ENCODE measurements at regions not wholly inside any gene's neighbourhood (a gene's known extent, or its start where the extent isn't known, plus 50 kb on each side); places are given as distances from the start of the nearest gene placed in this dataset.

GRCh38 chr4:28378109-28378830 is 1517.6 kb downstream of the STIM2 start:
- Histone ChIP-seq H3K4me1 (no peaks in the 10 kb centered on the region), H3K9me3 (no peaks in the 10 kb centered on the region), H3K4me3 (no peak overlapping the region), H3K27me3 (no peaks in the 10 kb centered on the region), H3K36me3 (no peaks in the 10 kb centered on the region), H3K27ac (no peak overlapping the region)
- no peak for TF ChIP-seq CTCF (IDR thresholded peaks at IDR 0.05)
- no peak for TF ChIP-seq POLR2A (IDR thresholded peaks at IDR 0.05)
- intact Hi-C loops (cut with DNase I): no loop called here
- 63 to 64% methylated on average over 6 of the region's 6 CpGs for WGBS, 2 donors
- DNase-seq: no peak

GRCh38 chr4:28385801-28386200 is 1525.2 kb downstream of the STIM2 start:
- no peak for TF ChIP-seq POLR2A (IDR thresholded peaks at IDR 0.05)
- intact Hi-C loops (cut with DNase I): no loop called here
- no peak for DNase-seq
- Histone ChIP-seq H3K4me3 (no peak overlapping the region), H3K36me3 (no peaks in the 10 kb centered on the region), H3K9me3 (no peaks in the 10 kb centered on the region), H3K4me1 (no peaks in the 10 kb centered on the region), H3K27ac (no peak overlapping the region), H3K27me3 (no peaks in the 10 kb centered on the region)
- WGBS, 2 donors: 82 to 93% methylated on average over 2 of the region's 2 CpGs

GRCh38 chr4:28386776-28387175 is 1526.1 kb downstream of the STIM2 start:
- no peaks in the 10 kb centered on the region for H3K4me1 ChIP-seq
- H3K27ac ChIP-seq: no peak overlapping the region
- no peaks in the 10 kb centered on the region for H3K9me3 ChIP-seq
- no peaks in the 10 kb centered on the region for H3K36me3 ChIP-seq
- no peaks in the 10 kb centered on the region for H3K27me3 ChIP-seq
- TF ChIP-seq CTCF (IDR thresholded peaks at IDR 0.05) (no peak), POLR2A (IDR thresholded peaks at IDR 0.05) (no peak)
- intact Hi-C loops (cut with DNase I): no loop called here
- no peak overlapping the region for H3K4me3 ChIP-seq
- DNase-seq: no peak

GRCh38 chr4:28388471-28388870 is 1527.8 kb downstream of the STIM2 start:
- DNase-seq: no peak
- no peak overlapping the region for H3K27ac ChIP-seq
- no peaks in the 10 kb centered on the region for H3K36me3 ChIP-seq
- no peaks in the 10 kb centered on the region for H3K9me3 ChIP-seq
- H3K4me1 ChIP-seq: no peaks in the 10 kb centered on the region
- no peaks in the 10 kb centered on the region for H3K27me3 ChIP-seq
- intact Hi-C loops (cut with DNase I): no loop called here
- TF ChIP-seq POLR2A (IDR thresholded peaks at IDR 0.05): no peak
- TF ChIP-seq CTCF (IDR thresholded peaks at IDR 0.05): no peak
- H3K4me3 ChIP-seq: no peak overlapping the region
- WGBS, 2 donors: 38 to 51% methylated on average over 2 of the region's 2 CpGs

- no peaks in the 10 kb centered on the region for H3K4me1 ChIP-seq
- H3K27me3 ChIP-seq: no peaks in the 10 kb centered on the region
- H3K27ac ChIP-seq: no peak overlapping the region
- 75 to 77% methylated on average over 4 of the region's 4 CpGs for WGBS, 2 donors
- DNase-seq: no peak
- H3K9me3 ChIP-seq: no peaks in the 10 kb centered on the region
- intact Hi-C loops (cut with DNase I): no loop called here
- no peaks in the 10 kb centered on the region for H3K36me3 ChIP-seq
- no peak overlapping the region for H3K4me3 ChIP-seq
- TF ChIP-seq CTCF (IDR thresholded peaks at IDR 0.05): no peak
- no peak for TF ChIP-seq POLR2A (IDR thresholded peaks at IDR 0.05)
Observed at GRCh38 chr4:28391877-28392276, 1531.2 kb downstream of the STIM2 start.

GRCh38 chr4:28402751-28403150 is 1542.1 kb downstream of the STIM2 start:
- TF ChIP-seq POLR2A (IDR thresholded peaks at IDR 0.05): no peak
- TF ChIP-seq CTCF (IDR thresholded peaks at IDR 0.05): no peak
- H3K36me3 ChIP-seq: no peaks in the 10 kb centered on the region
- no peak for DNase-seq
- H3K27me3 ChIP-seq: no peaks in the 10 kb centered on the region
- H3K27ac ChIP-seq: no peak overlapping the region
- peaks cover 0 to 7% (median 0%) of the 10 kb centered on the region in 3 donors for H3K9me3 ChIP-seq
- no peak overlapping the region for H3K4me3 ChIP-seq
- H3K4me1 ChIP-seq: no peaks in the 10 kb centered on the region
- 86 to 87% methylated on average over 10 to 12 of the region's 13 CpGs for WGBS, 2 donors
- intact Hi-C loops (cut with DNase I): no loop called here
